DOHH2 (cell line): ENCODE measurements at regions not wholly inside any gene's neighbourhood (a gene's known extent, or its start where the extent isn't known, plus 50 kb on each side); places are given as distances from the start of the nearest gene placed in this dataset.

ENCODE experiments used
- H3F3A ChIP-seq: fragments of 200-600 bp; sonication (generic), shearing (Covaris generic); 2 replicates; pipeline ENCODE4 v1.6.0; 2016; ENCODE audit warnings: antibody characterized with exemption, mild to moderate bottlenecking; ENCODE audit not compliant: control insufficient read depth, insufficient read depth
- H3K27ac ChIP-seq: fragments of 200-600 bp; sonication (generic); 2 replicates; pipeline ENCODE4 v1.5.1; 2014; ENCODE audit warnings: low read depth, mild to moderate bottlenecking, low read length, moderate library complexity
- H3K27me3 ChIP-seq: fragments of 200-600 bp; sonication (generic); 2 replicates; pipeline ENCODE4 v1.6.1; 2014; ENCODE audit warnings: mild to moderate bottlenecking, low read length, mixed read lengths; ENCODE audit not compliant: control insufficient read depth
- H3K36me3 ChIP-seq: fragments of 200-600 bp; sonication (generic); 2 replicates; pipeline ENCODE4 v1.6.1; 2014; ENCODE audit warnings: mild to moderate bottlenecking, low read length, moderate library complexity, mixed read lengths; ENCODE audit not compliant: control insufficient read depth
- H3K4me1 ChIP-seq: fragments of 200-600 bp; sonication (generic); 2 replicates; pipeline ENCODE4 v1.6.1; 2014; ENCODE audit warnings: mild to moderate bottlenecking, low read length, mixed read lengths; ENCODE audit not compliant: control insufficient read depth
- H3K4me2 ChIP-seq: fragments of 200-600 bp; sonication (generic); 2 replicates; pipeline ENCODE4 v1.6.0; 2014; ENCODE audit warnings: mild to moderate bottlenecking, low read length, moderate library complexity
- H3K4me3 ChIP-seq: fragments of 200-600 bp; sonication (generic); 2 replicates; pipeline ENCODE4 v1.5.1; 2014; ENCODE audit warnings: mild to moderate bottlenecking, low read length, mixed read lengths
- H3K79me2 ChIP-seq: fragments of 200-600 bp; sonication (generic); 2 replicates; pipeline ENCODE4 v1.6.1; 2014; ENCODE audit warnings: mild to moderate bottlenecking, low read length, mixed read lengths; ENCODE audit not compliant: control insufficient read depth
- H3K9me2 ChIP-seq: fragments of 200-600 bp; sonication (generic); replicated peaks from 2 replicates; pipeline ENCODE4 v1.6.1; 2014; ENCODE audit warnings: mild to moderate bottlenecking, low read length, mixed read lengths; ENCODE audit not compliant: control insufficient read depth
- H3K9me3 ChIP-seq: fragments of 200-600 bp; sonication (generic); 2 replicates; pipeline ENCODE4 v1.6.1; 2014; ENCODE audit warnings: antibody characterized with exemption, low read length, mixed read lengths; ENCODE audit not compliant: control insufficient read depth, insufficient read depth
- H4K20me1 ChIP-seq: fragments of 200-600 bp; sonication (generic); 2 replicates; pipeline ENCODE4 v1.6.0; 2014; ENCODE audit warnings: low read depth, mild to moderate bottlenecking, antibody characterized with exemption, low read length, moderate library complexity; ENCODE audit not compliant: control insufficient read depth, insufficient read depth
- CTCF ChIP-seq: fragments of 200-600 bp; sonication (generic); IDR thresholded peaks from one replicate; pipeline ENCODE4 v1.5.1; 2014; ENCODE audit warnings: antibody characterized with exemption, mild to moderate bottlenecking, low read depth, low read length; ENCODE audit not compliant: poor library complexity, severe bottlenecking
- EZH2phosphoT487 ChIP-seq: fragments of 200-600 bp; sonication (generic); IDR thresholded peaks from 2 replicates; pipeline ENCODE4 v1.6.1; 2017; ENCODE audit warnings: borderline replicate concordance, mild to moderate bottlenecking, antibody characterized with exemption, low read length, moderate library complexity, mixed read lengths

DNA sequence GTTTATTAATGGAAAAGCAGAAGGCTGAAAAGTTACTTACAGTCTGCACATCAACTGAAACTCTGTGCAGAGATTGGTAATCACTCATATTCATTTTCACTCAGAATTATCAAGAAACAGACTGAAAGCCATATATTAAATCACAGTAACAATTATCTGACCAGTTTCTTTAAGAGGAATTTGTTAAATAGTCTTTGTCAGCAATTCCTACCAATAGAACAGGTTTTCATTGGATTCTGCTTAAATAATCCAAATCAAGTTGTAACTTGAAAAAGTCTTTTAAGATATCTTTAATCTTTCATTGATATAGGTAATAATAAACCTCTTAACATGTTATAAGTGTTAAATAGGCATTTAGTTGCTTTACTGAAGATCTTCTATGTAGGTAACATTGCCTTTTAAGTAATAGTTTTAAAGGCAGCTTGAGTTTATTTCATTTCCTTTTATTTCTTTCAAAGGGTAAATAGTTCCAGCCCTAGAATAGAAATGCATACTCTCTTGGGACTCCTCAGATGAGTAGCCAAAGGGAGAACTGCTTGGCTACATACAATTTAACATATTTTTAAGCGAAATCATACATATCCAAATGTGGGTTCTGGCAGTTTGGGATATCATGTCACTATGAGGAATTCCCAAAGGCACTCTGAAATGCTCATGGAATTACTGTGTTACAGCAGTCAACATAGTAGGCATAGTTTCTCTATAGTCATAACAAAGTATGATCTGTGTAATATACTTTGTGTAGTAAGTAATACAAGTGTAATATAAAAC is 326.0 kb upstream of the SPRY2 start:
- Histone ChIP-seq H3K9me3 (no peaks in the 10 kb centered on the region), H3F3A (no peaks in the 10 kb centered on the region), H3K4me3 (no peak overlapping the region), H3K79me2 (no peaks in the 10 kb centered on the region), H3K4me1 (no peaks in the 10 kb centered on the region), H3K36me3 (no peaks in the 10 kb centered on the region), H3K4me2 (no peak overlapping the region), H3K27me3 (no peaks in the 10 kb centered on the region), H3K27ac (no peak overlapping the region), H3K9me2 (no peaks in the 10 kb centered on the region), H4K20me1 (no peaks in the 10 kb centered on the region)
- TF ChIP-seq EZH2phosphoT487: no peak
- no peak for TF ChIP-seq CTCF

DNA sequence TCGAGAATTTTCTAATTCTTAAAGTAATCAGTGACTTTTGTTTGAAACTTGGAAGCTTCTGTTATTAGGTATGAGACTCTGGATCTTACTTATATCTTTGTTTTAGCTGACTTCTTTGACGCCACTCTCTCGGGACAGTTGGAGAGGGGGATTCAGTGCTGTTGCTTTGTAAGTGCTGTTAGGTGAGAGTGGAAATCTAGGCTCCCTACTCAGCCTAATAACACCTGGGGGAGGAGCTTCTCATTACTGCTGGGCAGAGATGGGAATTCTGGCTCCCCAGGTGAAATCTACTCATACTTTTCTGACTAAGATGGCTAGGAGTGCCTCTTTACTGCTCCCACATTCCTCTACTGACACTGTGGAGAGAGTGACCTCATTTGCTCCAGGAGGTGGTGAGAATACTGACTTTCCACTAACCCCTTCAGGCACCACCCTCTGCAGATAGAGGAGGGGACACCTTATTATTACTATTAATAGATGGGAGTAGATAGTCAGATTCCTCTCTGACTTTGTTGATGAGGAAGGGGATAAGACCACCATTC is 324.9 kb upstream of the SPRY2 start:
- Histone ChIP-seq H3K27me3 (no peaks in the 10 kb centered on the region), H3K9me2 (no peaks in the 10 kb centered on the region), H4K20me1 (no peaks in the 10 kb centered on the region), H3K9me3 (no peaks in the 10 kb centered on the region), H3K27ac (no peak overlapping the region), H3K79me2 (no peaks in the 10 kb centered on the region), H3K4me3 (no peak overlapping the region), H3K4me2 (no peak overlapping the region), H3K36me3 (no peaks in the 10 kb centered on the region), H3K4me1 (no peaks in the 10 kb centered on the region), H3F3A (no peaks in the 10 kb centered on the region)
- no peak for TF ChIP-seq EZH2phosphoT487

- Histone ChIP-seq H3F3A (no peaks in the 10 kb centered on the region), H3K79me2 (no peaks in the 10 kb centered on the region), H3K4me3 (no peak overlapping the region), H3K4me1 (no peaks in the 10 kb centered on the region), H3K4me2 (no peak overlapping the region), H3K27me3 (no peaks in the 10 kb centered on the region), H3K36me3 (no peaks in the 10 kb centered on the region), H3K9me3 (no peaks in the 10 kb centered on the region), H4K20me1 (no peaks in the 10 kb centered on the region), H3K27ac (no peak overlapping the region), H3K9me2 (no peaks in the 10 kb centered on the region)
- TF ChIP-seq CTCF (no peak), EZH2phosphoT487 (no peak)
Measured at GRCh38 chr13:80664950-80665349, 324.0 kb upstream of the SPRY2 start.

DNA sequence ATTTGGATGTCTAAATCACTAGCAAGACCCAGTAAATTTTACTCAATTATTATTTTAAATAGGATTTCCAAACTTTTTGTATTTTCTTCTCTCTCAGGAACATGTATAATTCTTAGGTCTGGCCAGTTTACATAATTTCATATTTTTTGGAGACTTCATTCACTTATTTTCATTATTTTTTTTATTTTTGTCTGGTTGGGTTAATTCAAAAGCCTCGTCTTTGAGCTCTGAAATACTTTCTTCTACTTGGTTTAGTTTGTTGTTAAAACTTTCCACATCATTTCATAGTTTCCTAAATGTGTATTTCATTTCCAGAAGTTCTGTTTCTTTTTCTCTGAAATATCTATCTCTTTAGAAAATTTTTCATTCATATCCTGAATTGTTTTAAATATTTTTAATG is 322.9 kb upstream of the SPRY2 start:
- H3K9me2 ChIP-seq: no peaks in the 10 kb centered on the region
- H3K4me1 ChIP-seq: no peaks in the 10 kb centered on the region
- H3K4me3 ChIP-seq: no peak overlapping the region
- no peaks in the 10 kb centered on the region for H3K27me3 ChIP-seq
- no peaks in the 10 kb centered on the region for H3F3A ChIP-seq
- no peaks in the 10 kb centered on the region for H3K9me3 ChIP-seq
- no peak overlapping the region for H3K4me2 ChIP-seq
- H3K79me2 ChIP-seq: no peaks in the 10 kb centered on the region
- TF ChIP-seq CTCF: no peak
- TF ChIP-seq EZH2phosphoT487: no peak
- H3K36me3 ChIP-seq: no peaks in the 10 kb centered on the region
- H4K20me1 ChIP-seq: no peaks in the 10 kb centered on the region
- no peak overlapping the region for H3K27ac ChIP-seq
